HG02571 (cell line): ENCODE measurements at regions not wholly inside any gene's neighbourhood (a gene's known extent, or its start where the extent isn't known, plus 50 kb on each side); places are given as distances from the start of the nearest gene placed in this dataset.
"Not testable (repeated sequence)": the region's sequence is repeated elsewhere in the genome, so short reads cannot be mapped to it uniquely, and the experiment has no call there.

Experiments used
- ATAC-seq: cut with Tn5 transposase; IDR thresholded peaks from one replicate; pipeline ENCODE4 v1.9.1; 2021; ENCODE audit warnings: mild to moderate bottlenecking, moderate library complexity; ENCODE audit not compliant: unreplicated experiment

DNA sequence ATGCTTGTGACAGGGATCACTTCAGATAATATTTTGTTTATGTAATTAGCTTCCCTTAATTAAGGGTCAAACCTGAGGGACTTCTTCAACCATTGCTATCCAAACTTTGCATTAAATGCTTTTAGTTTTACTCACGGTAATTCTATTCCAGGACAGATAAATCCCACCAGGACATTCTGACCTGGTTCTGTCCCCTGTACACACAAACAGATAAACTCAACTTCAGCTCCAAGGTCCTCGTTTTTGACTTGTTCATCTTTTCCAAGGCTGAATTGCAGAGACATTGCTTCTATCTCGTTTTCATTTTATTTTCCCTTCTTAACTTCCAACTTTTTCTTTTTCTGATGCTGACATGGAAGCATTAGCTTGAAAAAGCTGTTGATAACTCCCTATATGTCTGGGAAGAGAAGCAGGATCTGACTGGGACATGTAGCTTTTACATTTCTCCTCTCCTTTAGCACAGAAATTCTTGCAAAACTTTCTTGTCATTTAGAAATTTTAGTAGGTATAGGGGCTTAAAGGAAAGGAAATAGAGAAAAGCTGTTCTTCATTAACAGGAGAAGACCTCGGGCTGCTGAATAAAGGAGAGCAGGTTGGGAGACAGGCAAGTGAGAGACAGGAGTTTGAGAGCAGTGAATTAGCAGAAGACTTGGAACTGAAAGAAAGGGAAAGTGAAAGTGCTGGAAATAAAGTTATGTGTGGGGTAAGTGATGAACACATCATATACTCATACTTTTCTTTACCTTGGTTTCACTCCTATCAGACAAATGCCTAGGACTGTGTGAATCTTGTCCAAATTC lies 231.7 kb upstream of the B3GALT2 start:
- no peak for ATAC-seq

DNA sequence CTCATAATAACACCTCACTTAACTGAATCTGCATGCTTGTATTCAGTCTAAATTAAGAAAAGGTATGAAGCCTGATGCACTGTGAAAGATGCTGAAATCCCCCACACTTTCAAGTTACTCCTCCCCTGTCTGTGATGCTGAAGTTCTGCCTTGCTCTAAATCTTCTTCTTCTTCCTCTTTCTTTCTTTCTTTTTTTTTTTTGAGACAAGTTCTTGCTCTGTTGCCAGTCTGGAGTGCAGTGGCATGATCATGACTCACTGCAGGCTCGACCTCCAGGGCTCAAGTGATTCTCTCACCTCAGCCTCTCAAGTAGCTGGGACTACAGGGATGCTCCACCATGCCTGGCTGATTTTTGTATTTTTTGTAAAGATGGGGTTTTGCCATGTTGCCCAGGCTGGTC lies 231.0 kb upstream of the B3GALT2 start:
- no peak for ATAC-seq

DNA sequence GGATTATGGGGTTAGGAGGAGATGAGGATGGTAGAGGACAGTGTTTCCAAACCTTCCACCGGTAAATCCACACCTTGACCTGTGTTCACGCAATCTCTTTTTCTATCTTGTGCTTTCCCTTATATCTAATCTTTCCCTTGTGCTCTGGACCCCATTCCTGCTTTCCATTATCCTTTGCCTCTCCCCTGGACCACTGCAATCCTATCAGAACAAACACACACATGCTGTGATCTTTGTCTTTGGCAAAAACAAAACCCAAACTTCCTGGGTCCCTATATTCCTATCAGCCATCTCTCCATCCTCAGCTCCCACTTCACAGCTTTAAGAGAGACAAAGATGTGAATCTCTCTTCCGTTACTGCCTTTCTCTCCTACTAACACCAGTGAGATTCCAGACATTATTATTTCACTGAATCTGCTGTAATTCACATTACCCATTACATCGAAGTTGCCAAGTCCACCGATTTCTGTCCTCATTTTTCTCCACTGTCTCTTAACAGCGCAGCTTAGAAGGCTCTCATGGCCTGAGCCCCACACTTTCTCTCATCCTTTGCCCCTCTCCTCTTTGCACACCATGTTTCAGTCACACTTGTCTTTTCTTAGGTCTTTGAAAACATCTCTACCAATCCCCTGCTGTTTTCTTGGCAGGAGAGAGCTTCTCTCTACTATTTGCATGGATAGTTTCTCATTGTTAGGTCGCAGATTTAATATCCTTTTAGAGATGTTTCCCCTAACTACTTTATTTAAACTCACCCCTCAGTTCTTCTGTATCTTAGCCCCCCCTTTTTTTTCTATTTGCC lies 230.0 kb upstream of the B3GALT2 start:
- no peak for ATAC-seq

DNA sequence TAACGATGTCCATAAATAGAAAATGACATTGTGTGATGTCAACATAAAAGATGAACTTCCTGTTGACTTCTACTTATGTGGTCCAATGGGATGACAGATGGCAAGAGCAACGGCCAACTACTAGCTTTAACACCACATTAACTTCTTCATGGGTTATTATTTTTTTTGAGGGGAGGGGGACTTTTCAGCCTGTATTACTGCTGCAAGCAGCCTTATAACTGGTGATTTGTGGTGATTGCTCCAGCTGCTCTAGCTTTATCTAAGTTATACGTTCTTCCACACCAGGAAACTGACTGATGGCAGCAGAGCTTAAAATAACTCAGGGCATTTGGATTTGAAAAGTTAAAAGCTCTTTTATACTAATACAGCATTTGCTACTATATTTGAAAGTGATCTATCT lies 228.8 kb upstream of the B3GALT2 start:
- no peak for ATAC-seq

DNA sequence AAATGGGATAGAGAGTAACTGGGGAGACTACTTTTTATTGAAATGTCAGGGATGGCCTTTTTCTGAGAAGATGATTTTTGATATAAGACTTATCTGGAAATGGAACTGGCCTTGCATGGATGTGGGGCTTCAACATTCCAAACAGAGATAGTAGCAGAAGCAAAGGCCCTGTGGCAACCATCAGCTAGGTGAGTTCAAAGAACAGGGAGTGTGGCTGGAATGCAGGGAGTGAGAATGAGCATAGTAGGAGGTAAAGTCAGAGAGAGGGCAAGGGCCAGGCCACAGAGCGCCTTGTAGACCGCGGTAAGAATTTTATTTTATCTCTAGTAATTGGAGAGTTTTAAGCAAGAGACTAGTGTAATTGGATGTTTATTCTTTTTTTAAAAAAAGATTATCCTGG lies 227.0 kb upstream of the B3GALT2 start:
- no peak for ATAC-seq

DNA sequence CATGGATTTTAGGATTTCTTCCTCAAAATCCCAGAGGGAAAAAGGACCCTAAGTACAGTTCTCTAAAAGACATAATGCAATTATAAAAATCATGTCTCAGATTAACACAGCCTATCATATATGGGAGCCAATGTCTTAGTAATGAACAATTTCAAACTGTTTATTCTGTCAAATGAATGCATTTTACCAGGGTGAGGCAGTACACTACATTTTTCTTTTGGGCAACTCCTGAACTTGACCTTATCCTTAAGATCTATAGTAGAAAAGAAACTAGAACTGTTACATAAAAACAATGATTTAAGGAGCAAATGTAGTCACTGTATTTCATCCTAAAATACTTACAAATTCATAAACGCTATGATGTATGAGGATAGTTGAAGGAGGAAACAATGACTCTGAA lies 226.3 kb upstream of the B3GALT2 start:
- no peak for ATAC-seq

DNA sequence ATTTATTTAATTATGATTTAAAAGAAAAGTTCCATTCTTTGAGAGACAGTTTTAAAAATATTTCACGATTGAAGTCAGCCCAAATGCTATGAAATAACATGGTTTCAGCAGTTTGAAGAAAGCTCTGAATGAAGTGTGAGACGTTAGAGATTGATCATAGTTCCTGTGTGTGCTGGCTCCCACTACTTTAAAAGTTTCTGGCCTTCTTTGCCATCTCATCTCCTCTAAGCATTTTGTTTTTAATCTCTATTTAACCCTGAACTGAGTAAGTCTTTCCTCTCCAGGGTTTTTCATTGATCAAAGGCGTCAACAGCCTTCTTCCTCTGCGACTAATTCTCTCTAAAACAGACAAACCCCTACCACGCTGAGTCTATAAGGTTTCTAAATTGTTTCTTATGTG lies 225.3 kb upstream of the B3GALT2 start:
- no peak for ATAC-seq

DNA sequence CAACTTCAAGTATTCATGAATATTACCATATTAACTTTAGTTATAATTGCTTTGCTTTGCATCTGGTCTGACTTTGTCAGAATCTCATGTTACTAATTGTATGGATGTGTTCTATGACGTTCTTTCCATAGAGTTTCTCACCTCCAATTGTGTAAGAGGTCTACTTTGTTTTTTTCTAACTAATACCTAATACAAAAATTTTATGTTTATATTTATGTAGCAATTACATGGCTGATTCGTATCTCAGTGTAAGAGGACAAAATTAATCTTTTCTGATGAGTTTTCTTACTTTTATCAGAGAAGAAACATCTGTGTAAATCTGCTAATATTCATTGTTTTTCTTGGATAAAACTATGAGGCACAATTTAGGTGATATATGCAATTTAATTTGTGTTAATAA lies 224.8 kb upstream of the B3GALT2 start:
- ATAC-seq, result no peak

DNA sequence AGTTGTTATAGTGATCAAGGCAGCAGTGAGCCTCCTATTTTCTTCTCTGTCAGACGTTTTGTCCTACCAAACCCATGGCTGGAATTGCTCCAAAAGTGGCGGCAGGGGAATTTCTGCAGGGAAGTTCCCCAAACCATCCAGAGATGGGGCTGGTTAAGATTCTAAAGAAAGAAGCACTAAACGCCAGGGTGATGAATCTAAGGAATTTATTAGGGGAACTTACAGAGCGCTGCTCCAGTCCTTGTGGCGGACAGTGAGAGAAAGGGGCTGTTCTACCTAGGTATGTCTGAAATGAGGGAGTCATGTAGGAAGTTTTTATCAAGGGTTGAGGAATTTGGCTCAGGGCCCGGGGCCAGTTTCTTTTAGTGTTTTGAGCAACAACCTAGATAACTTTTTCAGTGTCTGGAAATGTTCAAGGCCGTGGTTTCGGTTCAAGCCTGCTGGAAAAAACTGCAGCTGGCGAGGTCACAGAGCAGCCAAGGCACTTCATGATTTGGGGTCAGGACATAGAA lies 222.4 kb upstream of the B3GALT2 start:
- no peak for ATAC-seq

DNA sequence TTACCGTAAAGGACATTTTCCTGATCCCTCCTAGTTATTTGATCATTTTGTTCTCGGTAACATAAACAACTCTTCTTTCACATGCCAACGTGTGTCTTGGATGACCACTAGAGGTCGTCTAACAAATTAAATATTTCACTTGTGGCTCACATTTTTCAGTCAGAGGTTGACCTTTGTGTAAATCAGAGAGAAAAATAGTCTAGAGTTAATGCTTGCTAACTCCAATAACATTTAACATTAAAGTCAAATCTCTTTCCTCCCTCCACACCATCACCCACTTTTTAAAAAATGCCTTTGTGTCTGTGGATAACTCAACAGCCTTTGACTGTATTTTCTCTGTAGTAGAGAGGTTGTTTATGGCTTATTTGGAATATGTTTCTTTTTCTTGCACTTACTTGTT lies 220.5 kb upstream of the B3GALT2 start:
- no peak for ATAC-seq

DNA sequence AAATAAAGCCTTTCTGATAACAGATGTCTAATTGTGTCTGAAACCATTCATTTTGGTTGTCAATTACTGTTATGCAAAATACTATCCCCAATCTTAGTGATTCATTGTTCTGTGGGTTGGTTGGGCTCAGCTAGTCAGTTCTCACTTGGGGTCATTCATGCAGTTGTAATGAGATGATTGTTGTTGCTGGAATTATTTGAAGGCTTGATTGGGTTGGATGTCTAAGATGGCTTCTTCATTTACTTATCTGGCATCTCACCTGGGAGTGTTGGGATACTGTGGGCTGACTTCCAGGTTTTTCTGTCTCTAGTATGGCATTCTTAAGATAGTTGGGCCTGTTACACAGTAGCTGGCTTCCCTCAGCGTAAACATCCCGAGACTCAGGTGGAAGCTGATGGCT lies 217.8 kb upstream of the B3GALT2 start:
- ATAC-seq, result no peak

DNA sequence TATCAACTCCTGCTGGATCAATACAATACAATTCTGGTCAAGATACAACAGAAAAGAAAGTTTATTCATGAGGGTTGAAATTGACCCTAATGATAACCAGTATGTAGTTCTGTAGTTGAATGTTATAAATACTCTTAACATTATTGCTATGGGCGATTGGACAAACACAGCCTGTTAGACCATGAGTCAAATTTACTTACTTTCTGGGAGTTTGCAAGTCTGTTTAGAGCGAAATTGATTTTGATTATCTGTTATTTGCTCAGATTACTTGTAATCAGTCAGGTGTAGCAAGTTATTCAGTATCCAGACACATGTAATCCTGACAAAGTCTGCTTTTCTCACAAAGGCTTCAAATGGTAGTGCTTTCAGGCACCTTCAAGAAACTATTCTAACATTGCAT lies 216.6 kb upstream of the B3GALT2 start:
- ATAC-seq, result no peak

DNA sequence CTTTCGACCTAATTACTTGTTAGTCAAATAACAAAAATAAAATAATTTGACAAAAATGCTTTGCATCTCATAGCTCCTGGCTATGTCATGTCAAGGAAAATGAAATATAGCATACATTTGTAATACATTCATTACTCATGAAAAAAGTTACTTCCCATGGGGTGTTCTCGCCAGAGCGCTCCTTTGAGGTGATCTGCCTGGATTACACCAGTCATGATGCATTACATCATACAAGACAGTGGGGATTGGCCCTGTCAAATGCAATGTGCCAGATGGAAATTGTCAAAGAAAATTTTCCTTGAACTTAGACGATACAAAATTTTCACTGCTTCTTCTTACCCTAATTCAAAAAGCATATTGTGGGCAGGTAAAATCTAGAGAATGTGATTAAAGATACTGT lies 215.6 kb upstream of the B3GALT2 start:
- ATAC-seq, result no peak

DNA sequence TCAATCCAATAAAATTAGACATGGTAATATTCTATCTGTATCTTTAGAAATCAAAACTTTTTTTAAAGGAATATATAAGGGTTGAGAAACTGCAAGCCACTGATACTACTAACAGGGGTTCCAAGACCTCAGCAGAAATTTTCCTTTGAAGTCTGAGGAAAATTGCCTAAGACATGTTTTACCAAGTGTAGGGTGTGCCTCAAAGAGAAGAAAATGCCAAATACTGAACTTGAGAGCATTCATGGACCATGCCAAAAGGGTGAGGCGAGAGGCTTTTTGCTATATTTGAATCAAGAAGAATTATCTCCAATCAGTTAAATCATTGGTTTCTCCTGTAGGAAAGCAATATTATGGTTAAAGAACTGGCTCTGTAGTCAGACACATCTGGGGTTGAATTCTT lies 207.9 kb upstream of the B3GALT2 start:
- ATAC-seq, result no peak

DNA sequence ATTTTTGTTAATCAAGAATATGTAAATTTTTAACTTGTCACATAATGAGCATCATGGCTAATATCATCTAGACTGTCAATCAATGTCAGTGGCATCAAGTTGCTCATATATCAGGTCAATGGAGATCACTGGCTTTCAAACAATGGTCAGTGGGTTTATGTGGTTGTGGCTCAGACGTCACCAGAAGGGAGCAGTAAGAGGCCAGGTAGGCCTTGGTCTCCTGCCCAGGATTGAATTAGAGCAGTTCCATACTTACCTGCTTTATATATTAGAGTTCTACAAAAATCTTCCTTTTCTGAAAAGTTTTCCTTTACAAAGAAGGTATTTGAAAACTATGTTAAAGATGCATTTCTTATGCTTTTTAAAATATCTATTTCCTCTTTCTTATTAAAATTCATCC lies 206.3 kb upstream of the B3GALT2 start:
- ATAC-seq, result no peak

DNA sequence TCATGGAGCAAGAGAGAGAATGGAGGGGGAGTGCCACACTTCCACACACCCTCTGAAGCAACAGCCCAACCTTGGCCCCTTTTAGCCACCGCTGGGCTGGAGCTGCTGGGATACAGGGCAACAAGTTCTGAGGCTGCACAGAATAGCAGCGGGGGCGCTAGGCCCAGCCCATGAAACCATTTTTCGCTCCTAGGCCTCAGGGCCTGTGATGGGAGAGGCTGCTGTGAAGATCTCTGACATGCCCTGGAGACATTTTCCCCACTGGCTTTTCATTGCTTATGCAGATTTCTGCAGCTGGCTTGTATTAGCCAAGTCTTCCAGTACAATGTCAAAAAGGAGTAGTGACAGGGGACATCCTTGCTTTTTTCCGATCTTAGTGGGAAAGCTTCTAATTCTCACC lies 202.3 kb upstream of the B3GALT2 start:
- ATAC-seq, result no peak

DNA sequence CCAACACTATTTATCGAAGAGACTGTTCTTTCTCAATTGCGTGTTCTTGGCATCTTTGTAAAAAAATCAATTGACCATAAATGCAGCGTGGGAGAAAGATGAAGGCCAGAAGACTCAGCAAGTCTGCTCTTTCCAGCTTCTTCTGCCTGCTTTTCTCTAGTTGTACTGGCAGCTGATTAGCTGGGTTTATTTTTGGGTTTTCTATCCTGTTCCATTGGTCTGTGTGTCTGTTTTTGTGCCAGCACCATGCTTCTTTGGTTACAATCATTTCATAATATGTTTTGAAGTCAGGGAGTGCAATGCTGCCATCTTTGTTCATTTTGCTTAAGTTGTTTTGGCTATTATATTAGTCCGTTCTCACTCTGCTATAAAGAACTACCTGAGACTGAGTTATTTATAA lies 201.8 kb upstream of the B3GALT2 start:
- ATAC-seq, result no peak

DNA sequence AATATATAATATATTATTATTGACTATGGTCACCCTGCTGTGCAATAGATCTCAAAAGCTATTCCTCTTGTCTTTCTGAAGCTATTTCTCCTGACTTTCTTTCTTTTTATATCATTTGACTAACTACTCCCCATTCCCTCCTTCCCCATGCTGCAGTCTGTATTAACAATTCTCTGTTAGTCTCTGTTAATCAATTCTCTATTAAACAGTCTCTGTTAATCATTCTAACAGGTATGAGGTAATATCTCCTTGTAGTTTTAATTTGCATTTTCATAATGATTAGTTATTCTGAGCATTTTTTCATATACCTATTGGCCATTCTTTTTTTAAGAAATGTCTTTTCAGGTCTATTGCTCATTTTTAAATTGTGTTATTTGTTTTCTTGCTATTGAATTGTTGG lies 201.0 kb upstream of the B3GALT2 start:
- ATAC-seq, result no peak

DNA sequence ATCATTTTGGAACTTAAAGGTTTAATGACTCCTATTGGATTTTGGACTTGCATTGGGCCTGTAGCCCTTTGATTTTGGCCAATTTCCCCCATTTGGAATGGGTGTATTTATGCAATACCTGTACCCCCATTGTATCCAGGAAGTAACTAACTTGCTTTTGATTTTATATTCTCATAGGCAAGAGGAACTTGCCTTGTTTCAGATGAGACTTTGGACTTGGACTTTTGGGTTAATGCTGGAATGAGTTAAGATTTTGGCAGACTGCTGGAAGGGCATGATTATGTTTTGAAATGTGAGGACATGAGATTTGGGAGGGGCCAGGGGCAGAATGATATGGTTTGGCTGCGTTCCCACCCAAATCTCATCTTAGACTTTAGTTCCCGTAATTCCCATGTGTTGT lies 192.0 kb upstream of the B3GALT2 start:
- ATAC-seq, result not testable (repeated sequence)

DNA sequence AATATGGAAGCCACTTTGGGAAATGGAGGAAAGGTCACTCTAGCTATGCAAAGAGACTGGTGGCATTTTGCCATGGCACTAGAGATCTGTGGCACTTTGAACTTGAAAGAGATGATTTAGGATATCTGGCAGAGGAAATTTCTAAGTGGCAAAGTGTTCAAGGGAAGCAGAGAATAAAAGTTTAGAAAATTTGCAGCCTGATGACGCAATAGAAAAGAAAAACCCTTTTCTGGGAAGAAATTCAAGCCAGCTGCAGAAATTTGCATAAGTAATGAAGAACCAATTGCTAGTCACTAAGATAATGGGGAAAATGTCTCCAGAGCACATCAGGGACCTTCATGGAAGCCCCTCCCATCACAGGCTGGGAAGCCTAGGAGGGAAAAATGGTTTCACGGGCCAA lies 191.1 kb upstream of the B3GALT2 start:
- ATAC-seq, result no peak

DNA sequence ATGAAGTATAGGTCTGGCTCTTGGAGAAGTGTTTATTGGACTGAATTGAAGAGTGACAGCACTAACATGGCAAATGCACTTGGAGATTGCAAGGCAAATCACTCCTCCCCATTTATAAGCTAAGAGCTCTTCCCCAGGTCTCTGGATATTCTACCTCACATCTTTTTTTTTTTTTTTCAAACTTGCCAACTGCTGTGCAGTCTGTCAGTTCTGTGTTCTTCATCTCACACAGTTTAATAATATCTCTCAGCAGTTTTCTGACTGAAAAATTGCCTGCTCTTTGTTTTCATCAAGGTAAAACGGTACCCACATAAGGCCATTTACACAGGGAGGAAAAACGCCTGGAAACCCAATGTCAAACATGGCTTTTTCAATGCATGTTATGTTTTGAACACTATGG lies 186.1 kb upstream of the B3GALT2 start:
- no peak for ATAC-seq

DNA sequence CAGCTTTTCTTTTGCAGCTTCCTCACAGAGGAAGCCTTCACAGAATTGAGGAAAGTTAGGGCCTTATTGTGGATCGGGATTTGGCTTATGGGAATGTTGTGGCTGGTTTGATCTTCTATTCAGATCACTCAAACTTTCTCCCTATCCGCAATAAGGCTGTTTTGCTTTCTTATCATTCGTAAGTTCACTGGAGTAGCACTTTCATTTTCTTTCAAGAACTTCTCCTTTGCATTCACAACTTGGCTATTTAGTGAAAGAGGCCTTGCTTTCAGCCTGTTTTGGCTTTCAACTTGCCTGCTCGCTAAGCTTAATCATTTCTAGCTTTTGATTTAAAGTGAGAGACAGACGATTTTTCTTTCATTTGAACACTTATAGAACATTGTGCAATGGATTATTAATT lies 181.9 kb upstream of the B3GALT2 start:
- peak; percentile 74 for ATAC-seq
